ENCODE measurements at regions not wholly inside any gene's neighbourhood (a gene's known extent, or its start where the extent isn't known, plus 50 kb on each side); places are given as distances from the start of the nearest gene placed in this dataset.

GRCh38 chr20:6439737-6440442 lies 317.1 kb upstream of the FERMT1 start:
- TF ChIP-seq CTCF (IDR thresholded peaks at IDR 0.05; ENCODE audit: low read depth, low read length, missing input control) (no peak), RAD21 (IDR thresholded peaks at IDR 0.05) (no peak), ATF3 (IDR thresholded peaks at IDR 0.05) (no peak), JUND (IDR thresholded peaks at IDR 0.05) (no peak), REST (IDR thresholded peaks at IDR 0.05) (no peak), FOXA1 (IDR thresholded peaks at IDR 0.05) (no peak), YY1 (IDR thresholded peaks at IDR 0.05) (no peak), GABPA (IDR thresholded peaks at IDR 0.05 in 1 of 2, conservative IDR thresholded peaks at IDR 0.05 in 1 of 2) (no peak), SP1 (IDR thresholded peaks at IDR 0.05) (no peak), ZBTB33 (IDR thresholded peaks at IDR 0.05) (no peak), MAX (IDR thresholded peaks at IDR 0.05) (no peak), EGR1 (IDR thresholded peaks at IDR 0.05; ENCODE audit: low read depth in 2 of 2) (no peak), TAF1 (conservative IDR thresholded peaks at IDR 0.05) (no peak)
